ENCODE measurements at regions not wholly inside any gene's neighbourhood (a gene's known extent, or its start where the extent isn't known, plus 50 kb on each side); places are given as distances from the start of the nearest gene placed in this dataset.
"Not testable (repeated sequence)": the region's sequence is repeated elsewhere in the genome, so short reads cannot be mapped to it uniquely, and the experiment has no call there.

DNA sequence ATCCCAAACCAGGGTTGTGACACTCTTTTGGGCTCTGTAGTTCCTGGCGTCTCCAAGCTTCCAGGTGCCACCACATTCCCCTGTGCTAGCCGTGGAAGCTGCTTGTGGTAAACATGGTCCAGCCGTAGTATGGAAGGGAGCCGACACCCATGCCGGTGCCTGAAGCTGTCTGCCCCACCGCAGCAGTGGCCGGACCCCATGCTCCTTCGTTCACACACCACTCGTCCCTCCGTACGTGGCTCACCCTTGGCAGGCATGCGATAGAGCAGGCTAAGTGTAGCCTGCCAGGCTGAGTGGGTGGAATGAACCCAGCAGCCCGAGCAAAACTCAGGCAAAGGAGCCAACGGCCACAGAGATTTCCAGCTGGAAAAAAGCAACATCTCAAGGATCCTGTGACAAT, 2030.4 kb downstream of the EFNA5 start:
- H3K4me3 ChIP-seq (ENCODE audit: low read length in 2 of 2): no peak overlapping the region
- no peaks in the 10 kb centered on the region for H3K9me3 ChIP-seq (ENCODE audit: control insufficient read depth in 2 of 2, low read length in 2 of 2)
- H3K27me3 ChIP-seq (ENCODE audit: control insufficient read depth in 1 of 2, insufficient read depth in 2 of 2, low read length in 2 of 2): no peaks in the 10 kb centered on the region
- H3K9ac ChIP-seq (ENCODE audit: low read length in 2 of 2): no peak overlapping the region
- no peak overlapping the region for H3K27ac ChIP-seq (ENCODE audit: low read length)
- no peaks in the 10 kb centered on the region for H3K4me1 ChIP-seq (ENCODE audit: control insufficient read depth, insufficient read depth, low read length)
- H3K36me3 ChIP-seq (ENCODE audit: control insufficient read depth in 2 of 2, insufficient read depth in 2 of 2, low read length in 2 of 2): no peaks in the 10 kb centered on the region

DNA sequence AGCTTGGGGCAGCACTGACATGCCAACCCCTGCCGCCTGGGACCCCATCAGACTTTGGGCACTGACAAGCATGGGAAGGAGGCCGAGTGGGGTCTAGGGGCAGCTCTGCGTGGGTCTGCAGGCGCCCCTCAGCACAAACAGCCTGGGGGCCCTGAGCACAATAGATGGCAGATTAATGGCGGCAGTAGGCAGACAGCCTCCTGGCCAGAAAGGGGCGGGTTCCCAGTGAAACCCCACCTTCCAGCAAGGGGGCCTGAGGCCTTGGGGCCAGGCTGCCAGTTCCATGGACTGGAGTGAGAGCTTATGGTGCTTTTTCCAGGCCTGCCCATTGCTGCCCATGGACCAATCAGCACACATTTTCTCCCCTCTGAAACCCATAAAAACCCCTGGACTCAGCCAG, 2031.2 kb downstream of the EFNA5 start:
- Histone ChIP-seq H3K9me3 (ENCODE audit: control insufficient read depth in 2 of 2, low read length in 2 of 2) (no peaks in the 10 kb centered on the region), H3K4me1 (ENCODE audit: control insufficient read depth, insufficient read depth, low read length) (no peaks in the 10 kb centered on the region), H3K27me3 (ENCODE audit: control insufficient read depth in 1 of 2, insufficient read depth in 2 of 2, low read length in 2 of 2) (no peaks in the 10 kb centered on the region), H3K27ac (ENCODE audit: low read length) (no peak overlapping the region), H3K9ac (ENCODE audit: low read length in 2 of 2) (no peak overlapping the region), H3K4me3 (ENCODE audit: low read length in 2 of 2) (no peak overlapping the region), H3K36me3 (ENCODE audit: control insufficient read depth in 2 of 2, insufficient read depth in 2 of 2, low read length in 2 of 2) (no peaks in the 10 kb centered on the region)

DNA sequence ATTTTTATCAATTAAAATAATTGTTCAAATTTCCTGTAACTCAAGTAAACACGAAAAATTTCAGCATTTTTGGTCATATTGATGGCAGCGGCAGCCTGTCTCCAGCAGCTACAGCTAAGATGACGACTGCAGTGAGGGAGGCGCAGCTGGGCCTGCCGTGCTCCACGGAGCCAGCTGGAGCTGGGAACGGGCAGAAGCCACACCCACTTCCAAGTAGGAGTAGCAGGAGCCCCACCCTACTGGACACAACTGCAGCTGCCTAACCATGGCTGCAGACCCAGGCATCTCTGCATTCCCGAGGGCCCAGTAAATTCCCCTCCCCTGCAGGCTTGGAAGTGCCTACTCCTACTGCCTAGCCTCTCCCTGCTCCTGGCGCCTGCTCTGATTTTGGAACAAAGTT, 2031.7 kb downstream of the EFNA5 start:
- Histone ChIP-seq H3K9me3 (ENCODE audit: control insufficient read depth in 2 of 2, low read length in 2 of 2) (no peaks in the 10 kb centered on the region), H3K4me1 (ENCODE audit: control insufficient read depth, insufficient read depth, low read length) (no peaks in the 10 kb centered on the region), H3K27me3 (ENCODE audit: control insufficient read depth in 1 of 2, insufficient read depth in 2 of 2, low read length in 2 of 2) (no peaks in the 10 kb centered on the region), H3K4me3 (ENCODE audit: low read length in 2 of 2) (no peak overlapping the region), H3K36me3 (ENCODE audit: control insufficient read depth in 2 of 2, insufficient read depth in 2 of 2, low read length in 2 of 2) (no peaks in the 10 kb centered on the region), H3K27ac (ENCODE audit: low read length) (no peak overlapping the region), H3K9ac (ENCODE audit: low read length in 2 of 2) (no peak overlapping the region)

DNA sequence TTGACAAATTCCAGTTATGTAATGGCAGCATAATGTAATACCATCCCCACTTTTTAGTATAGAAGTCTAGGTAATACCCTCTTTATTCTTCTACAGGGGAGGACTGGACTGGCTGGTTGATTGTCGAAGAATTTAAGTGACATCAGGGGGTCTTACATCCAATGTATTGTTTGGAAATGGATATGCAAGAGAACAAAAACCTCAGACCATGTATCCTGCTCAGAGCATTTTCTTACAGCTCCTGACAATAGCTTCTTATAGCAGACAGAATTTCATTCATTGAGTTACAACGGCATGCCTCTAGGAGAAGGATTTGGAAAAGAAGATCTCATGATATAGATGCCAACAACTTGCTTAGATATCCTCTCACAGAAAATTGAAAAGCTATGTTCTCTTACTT, 2032.3 kb downstream of the EFNA5 start:
- H3K27me3 ChIP-seq (ENCODE audit: control insufficient read depth in 1 of 2, insufficient read depth in 2 of 2, low read length in 2 of 2): no peaks in the 10 kb centered on the region
- H3K9me3 ChIP-seq (ENCODE audit: control insufficient read depth in 2 of 2, low read length in 2 of 2): no peaks in the 10 kb centered on the region
- H3K4me3 ChIP-seq (ENCODE audit: low read length in 2 of 2): no peak overlapping the region
- no peaks in the 10 kb centered on the region for H3K4me1 ChIP-seq (ENCODE audit: control insufficient read depth, insufficient read depth, low read length)
- no peak overlapping the region for H3K27ac ChIP-seq (ENCODE audit: low read length)
- H3K36me3 ChIP-seq (ENCODE audit: control insufficient read depth in 2 of 2, insufficient read depth in 2 of 2, low read length in 2 of 2): no peaks in the 10 kb centered on the region
- H3K9ac ChIP-seq (ENCODE audit: low read length in 2 of 2): no peak overlapping the region

DNA sequence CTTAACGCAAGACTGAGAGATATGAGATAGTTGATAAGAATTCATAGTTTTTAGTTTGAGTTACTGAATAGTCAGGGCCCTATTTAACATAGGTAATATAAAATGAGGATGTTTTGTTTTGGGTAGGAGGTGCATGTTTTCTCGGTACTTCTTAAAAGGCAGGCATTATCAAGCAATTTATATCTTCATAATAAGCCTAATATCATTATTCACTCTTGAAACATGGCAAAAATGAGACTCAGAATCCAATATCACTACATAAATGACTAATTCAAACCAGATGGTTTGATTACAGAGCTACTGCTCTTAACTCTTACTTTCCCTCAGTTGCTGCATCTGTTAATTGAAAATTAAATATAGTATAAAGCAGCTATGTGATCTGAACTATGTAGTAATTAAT, 2038.7 kb downstream of the EFNA5 start:
- H3K9me3 ChIP-seq (ENCODE audit: control insufficient read depth in 2 of 2, low read length in 2 of 2): no peaks in the 10 kb centered on the region
- no peak overlapping the region for H3K4me3 ChIP-seq (ENCODE audit: low read length in 2 of 2)
- no peak overlapping the region for H3K27ac ChIP-seq (ENCODE audit: low read length)
- no peaks in the 10 kb centered on the region for H3K4me1 ChIP-seq (ENCODE audit: control insufficient read depth, insufficient read depth, low read length)
- no peaks in the 10 kb centered on the region for H3K27me3 ChIP-seq (ENCODE audit: control insufficient read depth in 1 of 2, insufficient read depth in 2 of 2, low read length in 2 of 2)
- no peak overlapping the region for H3K9ac ChIP-seq (ENCODE audit: low read length in 2 of 2)
- H3K36me3 ChIP-seq (ENCODE audit: control insufficient read depth in 2 of 2, insufficient read depth in 2 of 2, low read length in 2 of 2): no peaks in the 10 kb centered on the region

DNA sequence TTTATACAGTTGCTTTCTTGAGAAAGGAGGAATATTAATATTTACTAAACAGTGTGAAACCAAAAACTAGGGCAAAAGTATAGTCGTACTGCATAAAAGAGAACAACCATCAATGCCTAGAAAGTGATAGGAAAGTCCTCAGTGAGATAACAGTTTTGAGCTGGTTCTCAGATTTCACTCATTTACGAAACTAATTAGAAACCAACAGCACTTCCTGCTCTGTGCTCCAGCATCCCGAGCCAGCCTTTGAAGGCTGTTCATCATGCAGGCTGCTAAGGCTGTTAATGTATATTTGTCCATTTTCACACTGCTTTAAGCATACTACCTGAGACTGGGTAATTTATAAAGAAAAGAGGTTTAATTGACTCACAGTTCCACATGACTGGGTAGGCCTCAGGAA, 2039.9 kb downstream of the EFNA5 start:
- Histone ChIP-seq H3K4me1 (ENCODE audit: control insufficient read depth, insufficient read depth, low read length) (no peaks in the 10 kb centered on the region), H3K27me3 (ENCODE audit: control insufficient read depth in 1 of 2, insufficient read depth in 2 of 2, low read length in 2 of 2) (no peaks in the 10 kb centered on the region), H3K4me3 (ENCODE audit: low read length in 2 of 2) (no peak overlapping the region), H3K36me3 (ENCODE audit: control insufficient read depth in 2 of 2, insufficient read depth in 2 of 2, low read length in 2 of 2) (no peaks in the 10 kb centered on the region), H3K9ac (ENCODE audit: low read length in 2 of 2) (no peak overlapping the region), H3K9me3 (ENCODE audit: control insufficient read depth in 2 of 2, low read length in 2 of 2) (no peaks in the 10 kb centered on the region), H3K27ac (ENCODE audit: low read length) (no peak overlapping the region)

DNA sequence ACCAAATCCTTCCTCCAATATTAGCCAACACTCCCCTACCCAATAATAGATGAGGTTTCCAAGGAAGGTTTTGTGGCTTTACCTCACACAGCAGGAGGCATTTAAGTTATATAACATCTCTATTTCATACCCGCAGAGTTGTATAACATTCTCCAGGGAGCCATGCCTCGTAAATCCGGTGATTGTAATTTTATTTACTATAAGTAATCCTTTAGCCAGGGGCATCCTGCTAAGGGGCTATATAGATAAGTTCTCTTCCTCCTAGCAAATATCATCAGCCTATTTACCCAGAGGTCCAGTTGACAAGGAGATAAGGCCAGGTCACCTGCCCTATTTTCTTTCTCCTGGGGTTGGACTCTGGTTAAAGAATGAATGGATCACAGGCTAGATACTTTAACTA, 2051.0 kb downstream of the EFNA5 start:
- Histone ChIP-seq H3K27me3 (ENCODE audit: control insufficient read depth in 1 of 2, insufficient read depth in 2 of 2, low read length in 2 of 2) (no peaks in the 10 kb centered on the region), H3K27ac (ENCODE audit: low read length) (no peak overlapping the region), H3K36me3 (ENCODE audit: control insufficient read depth in 2 of 2, insufficient read depth in 2 of 2, low read length in 2 of 2) (no peaks in the 10 kb centered on the region), H3K4me3 (ENCODE audit: low read length in 2 of 2) (no peak overlapping the region), H3K9ac (ENCODE audit: low read length in 2 of 2) (no peak overlapping the region), H3K4me1 (ENCODE audit: control insufficient read depth, insufficient read depth, low read length) (no peaks in the 10 kb centered on the region), H3K9me3 (ENCODE audit: control insufficient read depth in 2 of 2, low read length in 2 of 2) (no peaks in the 10 kb centered on the region)

DNA sequence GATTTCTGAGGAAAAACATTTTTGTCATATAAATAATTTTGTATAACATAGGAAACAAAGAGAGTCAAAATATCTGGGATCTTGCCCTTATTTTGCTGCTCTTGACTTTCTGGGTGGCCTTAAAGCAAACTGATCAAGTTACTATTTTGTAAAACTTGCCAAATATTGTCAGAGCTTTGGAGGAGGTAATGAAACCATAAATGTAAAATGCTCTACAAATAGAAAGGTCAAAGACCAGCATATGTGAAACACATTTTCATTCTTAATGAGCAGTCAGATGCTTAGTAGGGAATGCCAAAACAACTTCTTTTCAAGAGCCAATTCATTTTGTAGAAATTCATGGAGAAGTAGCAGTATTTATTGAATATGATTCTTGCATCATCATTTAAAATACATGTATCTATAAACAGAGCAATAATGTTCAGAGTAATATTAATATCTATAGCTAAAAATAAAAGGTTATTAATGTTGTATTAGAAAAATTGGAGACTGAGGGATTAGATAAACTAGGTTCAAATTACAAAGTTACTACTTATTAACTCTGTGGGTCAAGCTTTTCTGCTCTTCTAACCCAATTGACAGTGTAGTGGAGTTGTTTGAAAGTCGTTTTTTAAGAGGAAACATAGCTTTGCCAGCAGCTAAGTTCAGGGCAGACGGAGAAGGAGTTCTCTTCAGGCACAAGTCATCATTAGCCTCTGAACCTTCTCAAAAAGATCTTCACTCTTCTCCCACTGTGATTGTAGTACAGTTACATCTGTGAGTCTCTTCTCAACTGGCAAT, 2053.1 kb downstream of the EFNA5 start:
- H3K4me1 ChIP-seq (ENCODE audit: control insufficient read depth, insufficient read depth, low read length): no peaks in the 10 kb centered on the region
- H3K27me3 ChIP-seq (ENCODE audit: control insufficient read depth in 1 of 2, insufficient read depth in 2 of 2, low read length in 2 of 2): no peaks in the 10 kb centered on the region
- H3K36me3 ChIP-seq (ENCODE audit: control insufficient read depth in 2 of 2, insufficient read depth in 2 of 2, low read length in 2 of 2): no peaks in the 10 kb centered on the region
- H3K9me3 ChIP-seq (ENCODE audit: control insufficient read depth in 2 of 2, low read length in 2 of 2): no peaks in the 10 kb centered on the region
- no peak overlapping the region for H3K4me3 ChIP-seq (ENCODE audit: low read length in 2 of 2)
- no peak overlapping the region for H3K9ac ChIP-seq (ENCODE audit: low read length in 2 of 2)
- H3K27ac ChIP-seq (ENCODE audit: low read length): no peak overlapping the region

DNA sequence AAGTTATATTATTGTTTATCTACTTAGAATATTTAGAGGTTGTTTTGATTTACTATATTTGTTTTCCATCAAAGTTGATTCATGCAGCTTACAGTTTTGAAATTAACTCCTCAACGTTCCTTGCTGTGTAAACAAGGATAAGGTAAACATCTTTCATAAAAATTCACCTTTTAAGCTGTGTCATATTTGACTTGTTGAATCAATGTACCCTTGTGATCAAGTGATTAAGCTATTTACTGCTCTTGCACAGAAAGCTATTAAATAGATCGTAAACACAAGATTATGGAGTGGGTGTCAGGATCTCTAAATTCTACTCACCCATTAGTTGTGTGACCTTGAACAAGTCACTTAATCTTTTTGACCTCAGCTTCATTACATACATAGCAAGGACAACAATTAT, 2054.0 kb upstream of the NUDT12 start:
- Histone ChIP-seq H3K4me1 (ENCODE audit: control insufficient read depth, insufficient read depth, low read length) (no peaks in the 10 kb centered on the region), H3K9me3 (ENCODE audit: control insufficient read depth in 2 of 2, low read length in 2 of 2) (no peaks in the 10 kb centered on the region), H3K9ac (ENCODE audit: low read length in 2 of 2) (no peak overlapping the region), H3K36me3 (ENCODE audit: control insufficient read depth in 2 of 2, insufficient read depth in 2 of 2, low read length in 2 of 2) (no peaks in the 10 kb centered on the region), H3K27me3 (ENCODE audit: control insufficient read depth in 1 of 2, insufficient read depth in 2 of 2, low read length in 2 of 2) (no peaks in the 10 kb centered on the region), H3K4me3 (ENCODE audit: low read length in 2 of 2) (no peak overlapping the region), H3K27ac (ENCODE audit: low read length) (no peak overlapping the region)

DNA sequence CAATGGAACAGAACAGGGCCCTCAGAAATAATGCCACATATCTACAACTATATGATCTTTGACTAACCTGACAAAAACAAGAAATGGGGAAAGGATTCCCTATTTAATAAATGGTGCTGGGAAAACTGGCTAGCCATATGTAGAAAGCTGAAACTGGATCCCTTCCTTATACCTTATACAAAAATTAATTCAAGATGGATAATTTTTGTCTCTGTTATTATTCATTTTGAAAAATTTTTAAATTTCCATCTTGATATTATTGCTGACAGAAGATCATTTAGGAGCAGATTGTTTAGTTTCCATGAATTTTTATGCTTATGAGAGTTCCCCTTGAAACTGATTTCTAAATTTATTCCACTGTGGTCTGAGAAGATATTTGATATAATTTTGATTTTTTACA, 2039.8 kb upstream of the NUDT12 start:
- H3K27me3 ChIP-seq (ENCODE audit: control insufficient read depth in 1 of 2, insufficient read depth in 2 of 2, low read length in 2 of 2); H3K36me3 ChIP-seq (ENCODE audit: control insufficient read depth in 2 of 2, insufficient read depth in 2 of 2, low read length in 2 of 2); H3K9ac ChIP-seq (ENCODE audit: low read length in 2 of 2); H3K9me3 ChIP-seq (ENCODE audit: control insufficient read depth in 2 of 2, low read length in 2 of 2); H3K4me3 ChIP-seq (ENCODE audit: low read length in 2 of 2); H3K4me1 ChIP-seq (ENCODE audit: control insufficient read depth, insufficient read depth, low read length); H3K27ac ChIP-seq (ENCODE audit: low read length): not testable (repeated sequence)

DNA sequence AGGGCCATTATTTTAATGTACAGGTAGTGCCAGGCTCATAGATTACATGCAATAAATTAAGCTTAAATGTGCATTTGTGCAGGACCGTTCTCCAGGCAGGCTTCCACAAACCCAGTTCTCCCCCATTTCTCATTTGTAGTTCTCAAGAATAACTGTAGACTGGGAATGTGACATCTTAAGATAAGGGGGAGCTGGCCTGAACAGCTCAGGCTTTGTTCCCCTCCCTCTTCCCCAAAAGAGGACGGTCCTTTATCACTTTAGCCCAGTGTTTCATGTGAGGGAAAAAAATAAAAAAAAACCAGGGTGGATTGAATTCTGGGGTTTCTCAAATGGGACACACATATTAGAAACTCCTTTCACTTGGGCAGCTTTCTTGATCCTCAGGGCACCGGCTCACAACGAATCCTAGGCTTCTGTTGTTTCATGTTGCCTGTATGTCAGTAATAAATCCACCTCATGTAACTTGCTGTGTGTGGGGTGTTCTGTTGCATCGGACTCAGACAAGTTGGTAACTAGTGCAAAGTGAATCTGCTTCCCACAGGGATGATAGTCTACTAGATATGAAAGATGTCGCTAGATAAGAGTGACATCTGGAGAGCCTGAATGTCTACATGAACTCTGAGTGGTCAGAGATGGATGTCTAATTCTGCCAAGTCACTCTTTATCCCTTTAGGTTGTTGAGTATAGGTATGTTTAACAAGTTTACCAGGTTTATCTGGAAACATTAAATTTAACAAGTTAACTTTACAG, 2030.6 kb upstream of the NUDT12 start:
- Histone ChIP-seq H3K9me3 (ENCODE audit: control insufficient read depth in 2 of 2, low read length in 2 of 2) (no peaks in the 10 kb centered on the region), H3K27me3 (ENCODE audit: control insufficient read depth in 1 of 2, insufficient read depth in 2 of 2, low read length in 2 of 2) (no peaks in the 10 kb centered on the region), H3K27ac (ENCODE audit: low read length) (no peak overlapping the region), H3K4me1 (ENCODE audit: control insufficient read depth, insufficient read depth, low read length) (no peaks in the 10 kb centered on the region), H3K4me3 (ENCODE audit: low read length in 2 of 2) (no peak overlapping the region), H3K9ac (ENCODE audit: low read length in 2 of 2) (no peak overlapping the region), H3K36me3 (ENCODE audit: control insufficient read depth in 2 of 2, insufficient read depth in 2 of 2, low read length in 2 of 2) (no peaks in the 10 kb centered on the region)
